Fibroblast of gingiva (primary cell): ENCODE measurements at regions not wholly inside any gene's neighbourhood (a gene's known extent, or its start where the extent isn't known, plus 50 kb on each side); places are given as distances from the start of the nearest gene placed in this dataset.

Experiments used
- DNase-seq: peaks from one replicate; pipeline ENCODE4 v3.0.0-alpha.2; 2011; ENCODE audit warnings: low read depth

- peak; percentile 7 for DNase-seq
These were observed 134.3 kb upstream of the DSEL start for GRCh38 chr18:67650686-67651385.

GRCh38 chr18:67646890-67647289, 130.4 kb upstream of the DSEL start:
- DNase-seq: no peak

- no peak for DNase-seq
These were observed 127.7 kb upstream of the DSEL start for GRCh38 chr18:67644226-67644625.

DNA sequence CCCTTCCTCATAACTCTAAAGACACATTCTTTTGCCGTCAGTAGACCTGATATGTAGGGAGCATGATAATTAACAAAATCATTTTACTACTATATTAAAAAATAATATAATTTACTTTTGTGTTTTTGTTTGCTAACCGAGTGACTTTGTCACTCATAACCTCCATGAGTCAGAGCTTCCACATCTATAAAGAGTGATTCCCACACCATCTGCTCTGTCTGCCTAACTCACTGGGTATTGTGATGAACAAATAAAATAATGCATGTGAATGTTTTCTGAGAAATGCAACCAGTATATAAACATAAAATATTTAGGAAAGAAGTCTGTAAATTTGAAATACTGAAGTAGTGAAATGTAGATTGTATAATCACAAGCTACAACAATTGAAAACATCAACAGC, 123.4 kb upstream of the DSEL start:
- no peak for DNase-seq

DNA sequence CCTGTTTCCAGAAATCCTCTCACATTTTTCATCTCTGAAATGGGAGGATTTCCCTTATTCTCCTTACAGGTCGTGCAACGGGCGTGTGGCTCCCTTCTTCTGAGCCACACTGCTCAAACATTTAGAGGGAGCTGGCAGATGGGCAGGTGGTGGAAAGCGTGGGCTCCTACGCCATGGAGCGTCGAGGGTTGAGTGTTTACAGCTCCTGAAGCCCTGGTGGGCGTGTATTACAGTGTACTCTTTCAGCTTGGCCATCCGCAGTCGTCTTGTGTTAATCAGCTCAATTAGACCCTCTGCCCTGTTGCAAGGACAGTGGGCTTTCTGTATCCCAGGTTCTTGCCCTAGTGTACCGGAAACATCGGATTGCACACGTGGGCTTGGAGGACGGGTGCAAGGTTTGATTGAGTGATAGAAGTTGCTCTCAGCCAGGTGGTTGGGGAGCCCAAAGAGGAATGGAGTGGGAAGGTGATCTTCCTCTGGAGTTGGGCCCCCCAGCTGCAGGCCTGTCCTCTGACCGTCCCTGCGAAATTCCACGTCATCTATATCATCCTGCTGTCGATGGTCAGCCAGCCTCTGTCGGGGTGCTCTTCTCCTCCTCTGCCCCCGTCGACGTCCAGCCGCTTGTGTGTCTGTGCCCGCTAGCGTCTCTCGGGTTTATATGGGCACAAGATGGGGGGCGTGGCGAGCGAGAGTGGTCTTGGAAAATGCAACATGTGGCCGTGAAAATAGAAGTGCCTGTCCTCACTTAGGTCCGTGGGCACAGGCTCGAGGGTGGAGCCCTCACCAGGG, 120.3 kb upstream of the DSEL start:
- no peak for DNase-seq

DNA sequence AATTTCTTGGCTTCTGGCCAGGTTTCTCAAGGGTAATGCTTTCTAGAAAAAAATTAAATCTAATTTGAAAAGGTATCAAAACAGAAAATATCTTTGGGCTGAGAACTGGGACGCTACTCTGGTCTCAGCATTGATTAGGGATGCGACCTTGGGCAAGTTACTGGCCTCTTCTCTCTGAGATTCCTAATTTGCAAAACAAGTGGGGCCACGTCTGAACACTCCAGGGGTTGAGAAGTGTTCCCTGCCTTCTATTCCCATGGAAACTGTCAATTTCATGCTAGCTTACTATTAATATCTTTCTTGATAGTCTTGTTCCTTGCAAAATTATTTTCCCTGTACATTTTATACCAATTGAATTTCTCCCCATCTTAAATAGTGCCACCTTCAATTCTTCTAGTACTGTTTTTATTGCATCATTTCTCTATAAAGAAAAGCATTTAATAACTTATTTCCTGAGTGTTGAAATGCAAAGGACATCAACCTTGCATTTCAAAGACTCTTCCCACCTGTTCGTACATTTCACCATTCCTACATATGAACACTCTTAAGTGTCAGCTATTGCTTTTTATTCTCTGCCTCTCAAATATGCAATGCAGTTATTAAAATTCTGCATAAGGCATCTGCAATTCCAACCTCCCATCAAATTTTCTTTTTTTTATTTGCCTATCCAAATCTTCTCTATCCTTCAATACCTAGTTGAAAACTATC, 118.3 kb upstream of the DSEL start:
- DNase-seq: no peak

DNA sequence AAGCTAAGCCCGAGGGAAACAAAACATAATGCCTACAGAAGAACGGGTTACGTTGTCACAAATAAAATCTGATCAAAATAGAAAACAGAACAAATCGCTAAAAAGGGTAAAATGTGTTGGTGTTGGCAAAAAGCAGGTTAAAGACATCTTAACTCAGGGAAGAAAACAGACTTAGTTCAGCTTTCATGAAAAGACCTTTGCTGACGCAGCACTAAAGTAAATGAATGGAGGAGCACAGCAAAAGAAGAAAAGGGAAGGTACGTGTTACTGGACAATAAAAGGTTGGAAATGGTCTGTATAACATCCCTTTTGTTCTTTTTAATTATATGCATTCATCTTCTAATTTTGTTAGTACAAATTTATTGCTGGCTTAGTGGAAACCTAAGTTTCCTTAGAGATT, 117.4 kb upstream of the DSEL start:
- no peak for DNase-seq

DNA sequence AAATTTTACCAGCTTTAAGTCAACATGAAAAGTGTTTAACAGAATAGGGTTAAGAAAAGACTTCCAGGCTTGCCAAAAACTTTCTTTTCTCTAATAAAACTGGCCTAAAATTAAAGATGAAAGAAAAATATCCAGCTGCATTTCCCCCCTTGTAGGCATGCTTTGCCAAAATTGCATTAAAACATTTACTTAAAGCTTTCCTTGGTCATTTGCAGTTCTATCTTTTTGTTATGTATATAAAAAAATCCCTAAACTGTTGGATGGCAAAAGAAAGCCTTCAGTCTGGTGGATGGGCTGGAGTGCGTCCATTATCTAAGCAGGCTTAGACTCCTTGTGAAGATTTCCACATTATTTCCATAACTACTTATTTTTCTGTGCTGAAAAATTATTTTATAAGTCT, 105.4 kb upstream of the DSEL start:
- DNase-seq: no peak

DNA sequence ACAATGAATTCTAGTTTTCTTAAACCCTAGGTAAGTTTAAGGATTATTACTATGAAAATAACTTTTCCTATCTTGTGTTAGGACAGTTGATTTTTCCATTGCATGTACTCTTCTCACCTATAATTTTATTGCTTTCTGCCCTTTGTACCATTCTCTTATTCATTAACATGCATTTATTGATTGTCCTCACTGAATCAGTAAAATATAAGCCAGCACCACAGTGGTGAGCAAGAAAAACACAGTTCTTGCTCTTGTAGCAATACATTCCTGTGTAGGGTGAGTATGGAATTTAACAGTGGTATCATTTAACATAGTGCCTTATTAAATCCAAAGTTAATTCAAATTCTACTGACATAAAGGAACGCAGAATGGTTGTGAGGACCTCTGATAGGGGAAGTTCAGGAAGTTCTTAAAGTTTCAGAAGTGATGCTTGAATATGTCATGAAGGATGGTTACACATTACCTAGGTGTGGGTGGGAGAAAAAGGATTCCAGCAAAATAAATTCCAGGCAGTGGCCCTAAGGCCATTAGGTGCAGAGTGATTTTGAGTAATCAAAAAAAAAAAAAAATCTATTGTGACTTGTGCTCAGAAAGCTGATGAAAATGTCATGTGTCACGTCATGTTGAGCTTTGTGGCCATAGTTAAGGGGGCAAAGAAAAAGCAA, 104.7 kb upstream of the DSEL start:
- DNase-seq: no peak

DNA sequence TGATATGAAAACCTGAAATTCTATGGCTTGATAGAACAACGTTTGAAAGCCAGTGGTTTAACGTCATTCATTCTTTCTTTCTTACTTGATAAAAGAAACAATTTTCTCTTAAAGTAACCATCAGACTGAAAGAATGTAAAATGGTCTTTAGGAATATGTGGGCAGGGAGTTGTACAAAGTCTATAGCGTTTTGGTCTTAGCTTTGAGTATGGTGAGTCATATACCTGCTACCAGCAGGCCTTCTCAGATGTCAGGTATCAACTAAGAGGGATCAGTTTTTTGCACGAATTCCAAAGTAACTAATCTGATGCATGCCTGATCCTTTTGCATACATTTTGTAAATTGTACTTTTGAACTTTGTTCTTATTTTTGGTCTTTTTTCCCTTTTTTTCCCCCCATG, 101.5 kb upstream of the DSEL start:
- DNase-seq: no peak

- no peak for DNase-seq
These were observed 99.4 kb upstream of the DSEL start for GRCh38 chr18:67615876-67616275.

GRCh38 chr18:67613731-67614130, 97.2 kb upstream of the DSEL start:
- no peak for DNase-seq

DNA sequence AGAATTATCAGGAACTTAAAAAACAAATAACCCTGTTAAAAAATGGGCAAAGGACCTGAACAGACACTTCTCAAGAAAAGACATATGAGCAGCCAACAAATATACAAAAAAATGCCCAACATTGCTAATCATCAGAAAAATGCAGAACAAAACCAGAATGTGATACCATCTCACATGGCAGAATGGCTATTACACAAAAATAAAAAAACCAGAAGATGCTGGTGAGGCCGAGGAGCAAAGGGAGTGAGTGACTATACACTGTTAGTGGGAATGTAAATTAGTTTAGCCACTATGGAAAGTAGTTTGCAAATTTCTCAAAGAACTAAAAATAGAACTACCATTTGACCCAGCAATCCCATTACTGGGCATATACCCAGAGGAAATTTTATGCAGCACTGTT, 95.8 kb upstream of the DSEL start:
- DNase-seq: no peak

DNA sequence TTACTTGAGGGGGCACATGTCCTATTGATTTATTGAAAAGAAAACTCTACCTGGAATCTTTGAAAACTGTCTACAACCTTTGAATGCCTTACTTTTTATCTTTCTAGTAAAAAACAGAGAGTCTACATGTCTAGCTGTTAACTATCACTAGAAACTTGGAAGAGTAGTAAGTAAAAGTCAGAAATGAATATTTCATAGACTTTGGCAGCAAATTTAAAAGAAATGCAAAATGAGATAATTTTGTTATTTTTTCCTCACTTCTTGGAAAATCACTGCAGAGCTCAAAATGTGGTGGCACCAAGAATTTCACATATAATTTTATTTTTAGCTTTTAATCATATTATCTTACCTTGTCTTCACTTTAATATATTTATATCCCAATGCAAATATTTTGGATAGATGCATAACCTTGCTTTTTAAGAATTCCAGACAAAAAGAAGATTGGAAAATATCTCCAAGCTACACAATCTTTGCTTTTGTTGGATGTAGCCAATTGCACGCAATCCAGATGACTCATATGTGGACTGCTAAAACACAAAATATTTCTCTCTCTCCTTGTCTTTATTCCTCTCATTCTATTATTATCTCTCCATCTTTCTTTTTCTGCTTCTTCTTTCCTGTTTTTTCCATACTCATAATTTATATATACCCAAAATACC, 92.2 kb upstream of the DSEL start:
- DNase-seq: peak; percentile 39

GRCh38 chr18:67608191-67608590, 91.7 kb upstream of the DSEL start:
- DNase-seq: no peak

DNA sequence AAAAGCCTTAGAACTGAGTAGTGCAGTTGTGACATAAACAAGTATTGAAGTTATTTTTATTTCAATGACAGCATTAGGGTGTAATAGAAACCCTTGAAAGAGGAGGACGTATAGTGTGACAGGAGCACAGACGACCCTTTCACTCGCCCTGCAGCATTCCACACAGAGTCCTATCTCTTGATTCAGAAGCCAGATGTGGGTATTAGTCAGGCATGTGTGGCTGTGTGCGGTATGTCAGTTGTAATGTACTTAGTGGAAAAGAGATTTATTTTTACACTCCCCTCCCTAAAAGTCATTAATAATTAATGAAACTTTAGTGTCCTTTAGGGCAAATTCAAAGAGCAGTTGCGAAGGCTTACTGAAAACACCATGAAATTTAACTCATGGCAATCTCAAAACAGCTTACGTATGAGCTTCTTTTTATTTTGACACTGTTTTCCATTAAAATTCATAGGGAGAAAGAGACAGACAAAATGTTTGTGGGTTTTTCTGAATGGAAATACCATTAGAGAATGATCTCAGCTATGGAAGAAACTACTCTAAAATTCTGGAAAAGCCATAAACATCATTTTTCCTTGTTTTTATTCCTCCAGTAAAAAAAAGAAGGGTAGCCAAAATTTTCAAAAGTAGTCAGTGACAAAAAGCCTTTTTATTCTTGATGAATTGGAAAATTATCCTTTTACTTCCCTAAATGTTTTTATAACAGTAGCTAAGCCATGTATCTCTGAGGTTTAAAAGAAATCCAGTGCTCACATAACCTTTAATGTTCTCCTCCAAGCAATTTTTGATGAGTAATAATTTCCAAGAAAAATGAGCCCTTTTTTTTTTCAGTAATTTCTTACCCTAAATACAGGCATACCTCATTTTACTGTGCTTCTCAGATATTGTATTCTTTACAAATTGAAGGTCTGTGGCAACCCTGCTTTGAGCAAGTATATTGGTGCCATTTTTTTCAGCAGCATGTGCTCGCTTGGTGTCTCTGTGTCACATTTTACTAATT, 84.0 kb upstream of the DSEL start:
- DNase-seq: peak; percentile 60

- DNase-seq: peak; percentile 17
These were observed 82.8 kb upstream of the DSEL start for GRCh38 chr18:67599277-67599676.

- DNase-seq: peak; percentile 1
These were observed 81.2 kb upstream of the DSEL start for GRCh38 chr18:67597759-67598158.

- DNase-seq: no peak
These were observed 79.5 kb upstream of the DSEL start for GRCh38 chr18:67596003-67596402.

GRCh38 chr18:67590571-67591141, 74.1 kb upstream of the DSEL start:
- DNase-seq: peak; percentile 22
